ENCODE measurements at regions not wholly inside any gene's neighbourhood (a gene's known extent, or its start where the extent isn't known, plus 50 kb on each side); places are given as distances from the start of the nearest gene placed in this dataset.

DNA sequence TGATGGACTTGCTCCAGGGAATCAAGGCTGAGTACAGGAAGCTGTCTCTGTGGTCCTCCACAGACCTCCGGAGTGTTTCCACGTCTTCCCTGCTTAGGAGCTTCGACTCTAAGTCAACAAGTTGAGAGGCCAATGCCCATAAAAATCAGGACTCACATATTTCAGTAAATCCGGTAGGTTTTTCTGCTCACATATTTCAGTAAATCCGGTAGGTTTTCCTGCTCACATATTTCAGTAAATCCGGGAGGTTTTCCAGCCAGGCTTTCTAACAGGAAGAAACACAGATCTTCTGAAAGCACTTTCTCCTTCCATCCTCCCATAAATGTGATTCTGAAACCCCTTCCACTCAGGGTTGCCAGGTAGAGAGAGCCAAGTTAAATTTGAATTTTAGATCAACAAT is 340.1 kb upstream of the SHH start:
- intact Hi-C loops (cut with micrococcal nuclease; ENCODE audit: unreplicated experiment), result loop anchor here (5.0 kb wide), 2 partner anchors 200 to 310 kb away; no protein-coding TSS in a partner anchor
- Mint-ChIP-seq H3K27me3 (ENCODE audit: unreplicated experiment) (no peaks in the 10 kb centered on the region), H3K9me3 (ENCODE audit: low read depth, unreplicated experiment) (no peaks in the 10 kb centered on the region), H3K4me3 (ENCODE audit: low read depth, unreplicated experiment) (no peak overlapping the region), H3K36me3 (ENCODE audit: insufficient read depth, unreplicated experiment) (peaks cover 9% of the 10 kb centered on the region), H3K4me1 (ENCODE audit: low read depth, unreplicated experiment) (peaks cover 47% of the 10 kb centered on the region), H3K27ac (ENCODE audit: unreplicated experiment) (peak overlapping the region; percentile 46)
- BruUV-seq (replicated peaks), result no TSS peak
- DNase-seq, result no peak
- TF ChIP-seq CTCF (IDR thresholded peaks at IDR 0.05; ENCODE audit: unreplicated experiment), result no peak
- CTCF ChIA-PET, result interaction anchor here (2.2 kb wide), 1 partner anchor 200 kb away, joined by 6 read pairs; no protein-coding TSS in a partner anchor

DNA sequence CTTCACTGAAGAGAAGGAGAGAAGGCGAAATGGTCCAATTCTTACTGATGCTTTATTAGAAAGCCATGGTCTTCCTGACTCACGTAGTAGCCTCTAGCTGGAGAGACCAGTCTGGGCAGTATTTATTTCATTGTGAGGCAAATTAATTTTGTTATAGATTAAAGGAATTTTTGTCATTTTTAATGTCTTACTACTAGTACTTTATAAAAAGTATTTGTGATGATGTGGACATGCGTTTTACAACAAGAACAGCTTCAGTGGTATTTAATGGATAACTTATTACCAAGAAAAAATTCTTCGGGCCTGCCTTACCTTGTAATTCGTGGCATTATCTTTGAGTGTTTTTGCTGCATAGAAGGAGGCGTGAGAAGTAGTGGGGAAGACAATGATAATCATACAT is 339.4 kb upstream of the SHH start:
- no peaks in the 10 kb centered on the region for H3K27me3 Mint-ChIP-seq (ENCODE audit: unreplicated experiment)
- peak overlapping the region; percentile 61 for H3K4me3 Mint-ChIP-seq (ENCODE audit: low read depth, unreplicated experiment)
- TF ChIP-seq CTCF (IDR thresholded peaks at IDR 0.05; ENCODE audit: unreplicated experiment), result no peak
- peaks cover 49% of the 10 kb centered on the region for H3K4me1 Mint-ChIP-seq (ENCODE audit: low read depth, unreplicated experiment)
- intact Hi-C loops (cut with micrococcal nuclease; ENCODE audit: unreplicated experiment), result loop anchor here (5.0 kb wide), 2 partner anchors 199 to 309 kb away; no protein-coding TSS in a partner anchor
- H3K27ac Mint-ChIP-seq (ENCODE audit: unreplicated experiment), result peak overlapping the region; percentile 46
- peaks cover 9% of the 10 kb centered on the region for H3K36me3 Mint-ChIP-seq (ENCODE audit: insufficient read depth, unreplicated experiment)
- no peaks in the 10 kb centered on the region for H3K9me3 Mint-ChIP-seq (ENCODE audit: low read depth, unreplicated experiment)
- CTCF ChIA-PET, result interaction anchor here (0.6 to 2.2 kb wide), 2 partner anchors 22 to 200 kb away, joined by 3 to 6 read pairs; no protein-coding TSS in a partner anchor
- BruUV-seq (replicated peaks), result no TSS peak
- no peak for DNase-seq

DNA sequence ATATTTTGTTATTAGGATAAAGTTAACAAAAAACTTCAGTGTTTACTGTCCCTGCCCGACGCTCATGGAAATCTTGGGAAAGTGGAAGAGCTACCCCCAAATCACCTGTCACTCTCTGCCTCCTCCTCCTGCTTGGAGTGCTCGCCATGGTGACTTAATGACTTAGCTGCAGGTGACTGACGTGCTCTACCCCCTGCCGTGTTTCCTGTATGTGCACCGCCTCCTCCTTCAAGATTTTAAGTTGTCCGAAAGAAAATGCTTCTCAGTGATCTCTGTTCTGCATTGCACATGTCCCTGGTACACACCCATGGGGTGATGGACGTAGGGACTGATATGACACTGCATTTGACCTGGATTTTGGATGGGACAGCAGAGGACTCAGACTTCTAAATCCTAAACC is 338.8 kb upstream of the SHH start:
- H3K4me1 Mint-ChIP-seq (ENCODE audit: low read depth, unreplicated experiment), result peaks cover 47% of the 10 kb centered on the region
- no peak for TF ChIP-seq CTCF (IDR thresholded peaks at IDR 0.05; ENCODE audit: unreplicated experiment)
- H3K36me3 Mint-ChIP-seq (ENCODE audit: insufficient read depth, unreplicated experiment), result peaks cover 9% of the 10 kb centered on the region
- no peaks in the 10 kb centered on the region for H3K27me3 Mint-ChIP-seq (ENCODE audit: unreplicated experiment)
- BruUV-seq (replicated peaks), result no TSS peak
- CTCF ChIA-PET, result interaction anchor here (2.2 kb wide), 1 partner anchor 199 kb away, joined by 6 read pairs; no protein-coding TSS in a partner anchor
- intact Hi-C loops (cut with micrococcal nuclease; ENCODE audit: unreplicated experiment), result loop anchor here (5.0 kb wide), 2 partner anchors 199 to 309 kb away; no protein-coding TSS in a partner anchor
- peak overlapping the region; percentile 46 for H3K27ac Mint-ChIP-seq (ENCODE audit: unreplicated experiment)
- H3K9me3 Mint-ChIP-seq (ENCODE audit: low read depth, unreplicated experiment), result no peaks in the 10 kb centered on the region
- peak; percentile 32 for DNase-seq
- peak overlapping the region; percentile 61 for H3K4me3 Mint-ChIP-seq (ENCODE audit: low read depth, unreplicated experiment)

DNA sequence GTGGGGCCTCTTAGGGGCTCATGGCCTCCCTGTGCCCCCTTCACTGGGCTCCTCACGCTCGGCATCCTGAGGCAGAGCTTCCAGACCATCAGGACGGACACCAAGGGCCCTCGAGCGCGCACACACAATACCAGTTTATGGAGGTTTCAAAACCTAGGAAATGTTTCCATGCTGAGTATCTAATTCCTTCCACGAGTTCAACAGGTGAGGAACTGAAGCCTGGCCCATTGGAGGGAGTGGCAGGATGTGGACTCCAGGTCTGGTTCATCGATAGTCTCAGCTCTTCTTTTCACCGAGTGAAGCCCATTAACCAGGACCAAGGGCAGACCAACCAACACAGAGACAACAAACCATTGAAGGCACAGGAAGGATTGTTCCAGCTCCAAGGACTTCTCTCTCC is 336.7 kb upstream of the SHH start:
- CTCF ChIA-PET, result no interaction called here
- Mint-ChIP-seq H3K4me1 (ENCODE audit: low read depth, unreplicated experiment) (peaks cover 45% of the 10 kb centered on the region), H3K4me3 (ENCODE audit: low read depth, unreplicated experiment) (no peak overlapping the region), H3K9me3 (ENCODE audit: low read depth, unreplicated experiment) (no peaks in the 10 kb centered on the region), H3K27me3 (ENCODE audit: unreplicated experiment) (no peaks in the 10 kb centered on the region), H3K27ac (ENCODE audit: unreplicated experiment) (no peak overlapping the region), H3K36me3 (ENCODE audit: insufficient read depth, unreplicated experiment) (peaks cover 9% of the 10 kb centered on the region)
- no peak for DNase-seq
- intact Hi-C loops (cut with micrococcal nuclease; ENCODE audit: unreplicated experiment), result no loop called here
- TF ChIP-seq CTCF (IDR thresholded peaks at IDR 0.05; ENCODE audit: unreplicated experiment), result no peak
- no TSS peak for BruUV-seq (replicated peaks)
